Heart left ventricle (tissue), 13 donors: ENCODE measurements at regions not wholly inside any gene's neighbourhood (a gene's known extent, or its start where the extent isn't known, plus 50 kb on each side); places are given as distances from the start of the nearest gene placed in this dataset.

ENCODE experiments used
- POLR2A ChIP-seq, 2 donors: fragments of 450-650 bp; IDR thresholded peaks; one replicate each; pipeline ENCODE4 v1.6.1; 2017; ENCODE audit warnings: antibody characterized with exemption in 2 of 2, mild to moderate bottlenecking in 2 of 2, moderate library complexity in 2 of 2
- TF ChIP-seq, protein P1 (sequence below), 12 donors: fragments of 200-600 bp; sonication (generic) in 4 of 12; IDR thresholded peaks; one replicate each; pipeline versions ENCODE4 v1.5.0 to v1.8.0; 2018 to 2022; ENCODE audit warnings: antibody characterized with exemption in 12 of 12, mild to moderate bottlenecking in 5 of 12
- donor health status: ischemic (EF 13 %, LVEDD 7.1; RV severe dilation, severe dysfunction).
- donor health status: DM: no; HTN: yes; CAD: no.
- donor health status: DM: no; HTN: no; CAD: no.
- donor health status: ischemic (EF 25% LVEDD 6.9; RV normal size, moderate dysfunction).
- donor health status: ischemic (EF 25% LVEDD 5.7; RV mildly dilated, moderate dysfunction).
- donor health status: ischemic (EF 35%, LVEDD 5.7; RV mildly dilated, moderate dysfunction).
- donor health status: nonischemic (EF 11% LVEDD 7.7; RV severe dilation, severe dysfunction).
- donor health status: DM: yes; HTN: yes; CAD: no.
- donor health status: PGD.
- donor health status: ischemic (EF 29% LVEDD 5.4; RV normal size, mild dysfunction).
- donor health status: nonischemic (EF 23%, LVEDD 6.1; RV moderate dilation, normal function).

DNA sequence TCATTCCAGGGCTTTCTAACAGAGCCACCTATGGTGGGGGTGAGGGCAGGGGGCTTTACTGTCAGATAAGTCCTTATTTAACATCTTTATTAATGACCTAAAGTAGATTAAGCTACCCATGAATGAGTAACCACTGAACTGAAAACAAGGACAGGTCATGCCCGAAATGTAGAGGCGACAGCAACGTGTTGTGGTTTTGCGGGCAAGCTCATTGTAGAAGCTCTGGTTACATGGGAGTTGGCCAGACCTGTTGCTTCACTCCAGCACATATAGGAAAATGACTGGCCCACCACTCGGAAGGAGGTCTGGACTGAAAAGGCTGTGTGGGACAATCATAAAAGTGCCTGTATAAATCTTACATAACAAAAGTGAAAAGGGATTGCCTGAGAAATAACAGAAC, 109.6 kb upstream of the NDP start:
- TF ChIP-seq, protein P1, sequence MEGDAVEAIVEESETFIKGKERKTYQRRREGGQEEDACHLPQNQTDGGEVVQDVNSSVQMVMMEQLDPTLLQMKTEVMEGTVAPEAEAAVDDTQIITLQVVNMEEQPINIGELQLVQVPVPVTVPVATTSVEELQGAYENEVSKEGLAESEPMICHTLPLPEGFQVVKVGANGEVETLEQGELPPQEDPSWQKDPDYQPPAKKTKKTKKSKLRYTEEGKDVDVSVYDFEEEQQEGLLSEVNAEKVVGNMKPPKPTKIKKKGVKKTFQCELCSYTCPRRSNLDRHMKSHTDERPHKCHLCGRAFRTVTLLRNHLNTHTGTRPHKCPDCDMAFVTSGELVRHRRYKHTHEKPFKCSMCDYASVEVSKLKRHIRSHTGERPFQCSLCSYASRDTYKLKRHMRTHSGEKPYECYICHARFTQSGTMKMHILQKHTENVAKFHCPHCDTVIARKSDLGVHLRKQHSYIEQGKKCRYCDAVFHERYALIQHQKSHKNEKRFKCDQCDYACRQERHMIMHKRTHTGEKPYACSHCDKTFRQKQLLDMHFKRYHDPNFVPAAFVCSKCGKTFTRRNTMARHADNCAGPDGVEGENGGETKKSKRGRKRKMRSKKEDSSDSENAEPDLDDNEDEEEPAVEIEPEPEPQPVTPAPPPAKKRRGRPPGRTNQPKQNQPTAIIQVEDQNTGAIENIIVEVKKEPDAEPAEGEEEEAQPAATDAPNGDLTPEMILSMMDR (IDR thresholded peaks at IDR 0.05): no peak
- no peak for TF ChIP-seq POLR2A (IDR thresholded peaks at IDR 0.05)
